Amygdala (tissue), 56 donors: ENCODE measurements at regions not wholly inside any gene's neighbourhood (a gene's known extent, or its start where the extent isn't known, plus 50 kb on each side); places are given as distances from the start of the nearest gene placed in this dataset.

Source experiments
- DNase-seq, 56 donors: peaks; one replicate each; lab custom pipeline; 2025; lab: John Stamatoyannopoulos, UW

DNA sequence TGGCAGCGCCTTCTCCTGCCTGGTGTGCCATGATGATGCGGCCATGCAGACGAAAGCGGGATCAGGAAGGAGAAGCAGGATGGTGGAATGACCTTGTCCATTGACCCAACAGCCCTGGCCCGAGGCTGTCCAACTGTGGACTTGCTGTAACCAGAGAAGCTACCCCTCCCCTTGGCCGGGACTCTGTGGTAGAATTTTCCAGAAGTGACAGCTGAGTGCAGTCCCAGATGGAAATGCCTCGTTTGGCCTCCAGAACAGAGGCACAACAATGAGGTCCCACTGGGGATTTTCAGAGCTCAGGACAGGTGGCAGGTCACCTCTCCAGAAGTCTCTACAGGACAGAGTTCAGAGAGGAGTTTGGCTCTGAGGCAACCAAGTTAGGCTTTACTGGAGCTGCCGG, 299.2 kb upstream of the CDH4 start:
- no peak for DNase-seq

GRCh38 chr20:60953321-60953720, 298.7 kb upstream of the CDH4 start:
- DNase-seq, result no peak

GRCh38 chr20:60955706-60956105, 296.4 kb upstream of the CDH4 start:
- no peak for DNase-seq

DNA sequence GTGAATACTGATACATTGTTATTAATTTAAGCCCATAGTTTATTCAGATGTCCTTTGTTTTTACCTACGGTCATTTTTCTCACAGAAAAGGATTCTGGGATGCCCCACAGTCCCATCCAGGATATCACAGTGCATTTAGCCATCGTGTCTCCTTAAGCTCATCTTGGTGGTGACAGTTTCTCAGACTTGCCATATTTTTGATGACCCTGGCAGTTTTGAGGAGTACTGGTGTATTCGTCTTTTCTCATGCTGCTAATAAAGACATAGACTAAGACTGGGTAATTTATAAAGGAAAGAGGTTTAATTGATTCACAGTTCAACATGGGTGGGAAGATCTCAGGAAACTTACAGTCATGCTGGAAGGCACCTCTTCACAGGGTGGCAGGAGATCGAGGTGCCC, 295.9 kb upstream of the CDH4 start:
- DNase-seq, result no peak

- DNase-seq, result no peak
Observed at GRCh38 chr20:60957621-60958020, 294.4 kb upstream of the CDH4 start.

GRCh38 chr20:60959971-60960370, 292.1 kb upstream of the CDH4 start:
- DNase-seq, result no peak

DNA sequence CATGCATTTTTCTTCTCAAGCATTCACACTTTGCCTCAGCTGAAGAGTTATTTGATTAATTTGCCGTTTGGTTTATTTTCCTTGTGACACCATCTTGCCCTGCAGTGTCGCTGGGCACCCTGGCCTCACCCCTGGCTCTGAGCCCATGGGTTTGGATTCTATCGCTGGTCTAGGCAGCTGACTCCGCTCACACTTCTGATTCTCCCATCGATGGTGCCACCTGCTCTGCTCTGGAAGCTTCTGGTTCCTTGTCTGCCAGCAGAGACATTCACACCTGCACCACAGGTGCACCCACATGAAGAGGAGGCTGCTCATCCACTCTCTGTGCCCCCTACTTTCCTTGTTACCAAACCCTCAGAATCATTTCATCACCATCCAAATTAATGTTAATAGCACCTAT, 291.6 kb upstream of the CDH4 start:
- no peak for DNase-seq

GRCh38 chr20:60961551-60961950, 290.5 kb upstream of the CDH4 start:
- no peak for DNase-seq

DNA sequence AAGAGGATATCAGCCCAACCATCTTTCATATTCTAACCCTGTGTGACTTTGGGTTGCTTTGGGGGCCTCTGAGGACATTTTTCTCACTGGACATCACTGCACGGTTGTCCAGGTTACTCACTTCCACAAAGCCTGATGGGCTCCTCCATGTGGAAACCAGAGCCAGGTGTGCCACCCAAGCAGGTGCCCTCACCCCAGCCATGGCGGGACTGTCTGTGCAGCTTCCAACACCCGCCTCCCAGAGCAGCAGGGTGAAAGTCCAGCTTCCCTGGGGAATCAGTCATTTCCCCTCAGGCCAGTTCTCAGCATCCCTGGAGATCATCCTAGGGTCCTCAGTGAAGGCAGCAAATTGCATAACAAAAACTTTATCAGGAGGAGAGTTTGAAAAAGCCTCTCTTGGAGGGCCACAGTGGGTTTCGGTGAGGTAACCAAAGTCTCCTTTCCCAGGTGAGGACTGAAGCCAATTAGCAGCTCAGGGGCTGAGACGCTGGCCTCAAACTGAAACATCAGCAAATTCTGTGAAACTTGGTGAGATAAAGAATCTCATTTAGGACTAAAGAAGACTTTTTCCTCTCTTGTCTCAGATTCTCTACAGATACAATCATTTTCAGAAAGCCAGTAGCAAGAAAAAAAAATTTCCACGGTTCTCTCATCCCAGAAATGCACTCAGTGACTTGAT, 289.6 kb upstream of the CDH4 start:
- DNase-seq, result no peak

DNA sequence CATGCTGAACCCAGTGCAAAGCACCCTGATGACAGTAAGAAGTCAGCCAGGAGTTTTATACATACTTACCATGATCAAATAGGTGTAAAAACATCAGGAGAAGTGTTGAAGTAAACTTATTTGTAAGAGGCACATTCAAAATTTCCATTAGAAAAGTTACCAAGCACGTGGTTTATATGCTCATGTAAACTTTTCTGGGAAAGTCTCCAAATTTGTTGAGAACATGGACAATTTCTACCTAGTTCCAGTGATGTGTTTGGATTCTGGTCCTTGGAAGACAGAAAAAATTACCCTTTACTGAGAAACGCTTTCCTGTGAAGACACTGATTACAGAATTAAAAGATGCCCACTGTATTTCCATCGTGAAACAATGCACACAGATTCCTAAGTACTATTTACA, 288.9 kb upstream of the CDH4 start:
- no peak for DNase-seq

- no peak for DNase-seq
Observed at GRCh38 chr20:60964911-60965310, 287.1 kb upstream of the CDH4 start.

DNA sequence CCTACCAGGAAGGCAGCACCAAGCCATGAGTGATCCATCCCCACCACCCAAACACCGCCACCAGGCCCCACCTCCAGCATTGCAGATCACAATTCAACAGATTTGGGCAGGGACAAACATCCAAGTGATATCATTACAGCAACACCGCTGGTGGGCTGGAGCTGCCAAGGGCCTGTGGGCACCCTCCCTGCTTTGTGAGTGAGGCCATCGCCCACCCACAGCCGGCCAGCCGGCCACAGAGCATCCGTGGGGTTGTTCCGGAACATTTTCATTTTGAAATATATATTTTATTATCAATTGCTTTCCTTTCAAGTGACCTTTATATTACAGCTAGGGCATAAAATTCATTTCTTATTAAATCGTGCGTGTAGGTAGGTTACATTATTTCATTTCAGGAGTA, 286.0 kb upstream of the CDH4 start:
- no peak for DNase-seq

DNA sequence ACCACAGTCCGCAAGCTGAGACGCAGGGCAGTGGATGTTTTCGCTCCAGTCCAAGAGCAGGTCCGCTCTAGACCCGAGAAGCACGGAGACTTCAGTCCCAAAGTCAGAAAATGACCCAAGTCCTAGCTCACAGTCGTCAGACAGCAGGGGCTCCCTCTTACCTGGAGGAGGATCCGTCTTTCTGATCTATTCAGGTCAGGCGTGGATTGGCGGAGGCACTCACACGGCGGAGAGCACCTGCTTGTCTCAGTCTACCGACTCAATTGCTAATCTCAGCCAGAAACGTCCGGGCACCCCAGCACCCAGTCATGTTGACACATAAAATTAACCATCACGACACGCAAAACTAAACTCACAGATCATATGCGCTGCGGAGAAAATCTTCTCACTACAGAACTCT, 285.3 kb upstream of the CDH4 start:
- DNase-seq, result no peak

GRCh38 chr20:60967431-60968316, 284.4 kb upstream of the CDH4 start:
- DNase-seq, result no peak

GRCh38 chr20:60968853-60969720, 283.0 kb upstream of the CDH4 start:
- no peak for DNase-seq

- DNase-seq, result no peak
Observed at GRCh38 chr20:60970601-60971000, 281.5 kb upstream of the CDH4 start.

- DNase-seq, result peak in 1 of 56 donors; percentile 4
Observed at GRCh38 chr20:60974022-60974421, 278.0 kb upstream of the CDH4 start.

- no peak for DNase-seq
Observed at GRCh38 chr20:60974441-60974945, 277.6 kb upstream of the CDH4 start.

DNA sequence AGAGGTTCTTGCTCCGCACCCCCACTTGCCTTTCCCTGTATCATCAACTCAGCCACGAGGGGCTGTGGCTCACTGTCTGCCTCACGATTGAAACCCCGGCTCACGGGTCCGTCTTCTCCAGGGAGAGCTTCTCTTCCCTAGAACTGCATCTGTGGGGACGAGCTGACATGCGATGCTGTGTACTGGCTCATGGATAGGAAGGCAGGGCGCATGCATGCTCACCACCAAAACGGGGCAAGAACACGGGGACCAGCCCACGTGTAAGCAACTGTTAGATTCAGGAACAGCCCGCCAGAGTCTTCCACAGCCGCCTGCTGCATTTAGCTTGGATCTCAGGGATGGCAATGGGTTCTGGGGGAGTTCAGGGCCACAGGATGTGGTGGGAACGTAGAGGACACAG, 275.9 kb upstream of the CDH4 start:
- DNase-seq, result no peak

- DNase-seq, result no peak
Observed at GRCh38 chr20:60976913-60977312, 275.1 kb upstream of the CDH4 start.

- peak in 21 of 56 donors; percentile 4 to 53 (median 11) for DNase-seq
Observed at GRCh38 chr20:60977901-60978300, 274.2 kb upstream of the CDH4 start.
